GM23338 (cell line): ENCODE measurements at regions not wholly inside any gene's neighbourhood (a gene's known extent, or its start where the extent isn't known, plus 50 kb on each side); places are given as distances from the start of the nearest gene placed in this dataset.

Source experiments
- ATAC-seq: fragments of 200-7000 bp; cut with Tn5 transposase; 3 replicates; pipeline ENCODE4 v1.9.1; 2020
- DNase-seq: peaks from one replicate; pipeline ENCODE4 v3.0.0-alpha.2; 2015; ENCODE audit warnings: low spot score
- H2AFZ ChIP-seq: fragments of 200-600 bp; sonication (generic); 2 replicates; pipeline ENCODE4 v1.8.0; 2016; ENCODE audit warnings: antibody characterized with exemption, mild to moderate bottlenecking, moderate library complexity
- H3F3A ChIP-seq: fragments of 200-600 bp; sonication (generic); replicated peaks from 2 replicates; pipeline ENCODE4 v1.8.0; 2017; ENCODE audit warnings: antibody characterized with exemption, mixed run types, low read depth
- H3K27ac ChIP-seq: fragments of 200-600 bp; sonication (generic); 2 replicates; pipeline ENCODE4 v1.6.1; 2016; ENCODE audit warnings: low read depth
- H3K27me3 ChIP-seq: fragments of 200-600 bp; sonication (generic); 2 replicates; pipeline ENCODE4 v1.8.0; 2016; ENCODE audit warnings: mild to moderate bottlenecking, mixed run types, moderate library complexity; ENCODE audit not compliant: insufficient read depth
- H3K36me3 ChIP-seq: fragments of 200-600 bp; sonication (generic); 2 replicates; pipeline ENCODE4 v1.8.0; 2016; ENCODE audit warnings: mild to moderate bottlenecking; ENCODE audit not compliant: insufficient read depth
- H3K4me1 ChIP-seq: fragments of 200-600 bp; sonication (generic); 2 replicates; pipeline ENCODE4 v1.8.0; 2016; ENCODE audit warnings: mild to moderate bottlenecking, moderate library complexity; ENCODE audit not compliant: insufficient read depth
- H3K4me2 ChIP-seq: fragments of 200-600 bp; sonication (generic); 2 replicates; pipeline ENCODE4 v1.7.1; 2017; ENCODE audit warnings: mixed run types
- H3K4me3 ChIP-seq: fragments of 200-600 bp; sonication (generic); 2 replicates; pipeline ENCODE4 v1.6.1; 2016; ENCODE audit warnings: mixed run types
- H3K79me2 ChIP-seq: fragments of 200-600 bp; sonication (generic); replicated peaks from 2 replicates; pipeline ENCODE4 v1.8.0; 2017; ENCODE audit warnings: mild to moderate bottlenecking; ENCODE audit not compliant: insufficient read depth
- H3K9me2 ChIP-seq: fragments of 200-600 bp; sonication (generic); 2 replicates; pipeline ENCODE4 v1.8.0; 2017; ENCODE audit not compliant: insufficient read depth
- H4K20me1 ChIP-seq: fragments of 200-600 bp; sonication (generic); replicated peaks from 2 replicates; pipeline ENCODE4 v1.8.0; 2017; ENCODE audit warnings: mild to moderate bottlenecking; ENCODE audit not compliant: insufficient read depth
- H3K27ac Mint-ChIP-seq: 2 replicates; pipeline ENCODE4 v1.8.0; 2020; ENCODE audit warnings: inconsistent platforms, mild to moderate bottlenecking, moderate library complexity, mixed read lengths
- H3K27me3 Mint-ChIP-seq: 3 replicates; pipeline ENCODE4 v1.8.0; 2022; ENCODE audit warnings: low read depth, mild to moderate bottlenecking, moderate library complexity, mixed read lengths, inconsistent platforms; ENCODE audit not compliant: insufficient read depth, poor library complexity
- H3K36me3 Mint-ChIP-seq: 3 replicates; pipeline ENCODE4 v1.8.0; 2021; ENCODE audit warnings: low read depth, mild to moderate bottlenecking, inconsistent platforms, moderate library complexity, mixed read lengths
- H3K4me1 Mint-ChIP-seq: 3 replicates; pipeline ENCODE4 v1.8.0; 2020; ENCODE audit warnings: mild to moderate bottlenecking, inconsistent platforms, mixed read lengths
- H3K4me3 Mint-ChIP-seq: 3 replicates; pipeline ENCODE4 v1.8.0; 2021; ENCODE audit warnings: moderate library complexity, mild to moderate bottlenecking, inconsistent platforms, mixed read lengths
- H3K9me3 Mint-ChIP-seq: 3 replicates; pipeline ENCODE4 v1.8.0; 2020; ENCODE audit warnings: moderate library complexity, mild to moderate bottlenecking, inconsistent platforms, mixed read lengths
- CREB1 ChIP-seq: fragments of 250-450 bp; sonication (Bioruptor Pico); IDR thresholded peaks from 2 replicates; pipeline ENCODE4 v1.5.0; 2020; ENCODE audit warnings: low read depth, mild to moderate bottlenecking, moderate library complexity
- ETS1 ChIP-seq: IDR thresholded peaks from 2 replicates; pipeline ENCODE4 v1.6.1; 2016; ENCODE audit warnings: antibody characterized with exemption
- EZH2 ChIP-seq: fragments of 200-600 bp; sonication (generic); IDR thresholded peaks from one replicate; pipeline ENCODE4 v1.8.0; 2017; ENCODE audit warnings: antibody characterized with exemption, mild to moderate bottlenecking, low read depth; ENCODE audit not compliant: unreplicated experiment
- EZH2phosphoT487 ChIP-seq: fragments of 200-600 bp; sonication (generic); IDR thresholded peaks from one replicate; pipeline ENCODE4 v1.8.1; 2018; ENCODE audit warnings: antibody characterized with exemption; ENCODE audit not compliant: unreplicated experiment
- NANOG ChIP-seq: IDR thresholded peaks from 2 replicates; pipeline ENCODE4 v1.6.1; 2016; ENCODE audit warnings: antibody characterized with exemption, borderline replicate concordance
- POLR2AphosphoS5 ChIP-seq: IDR thresholded peaks from 2 replicates; pipeline ENCODE4 v1.6.1; 2016; ENCODE audit warnings: antibody characterized with exemption, low read depth
- STAT1 ChIP-seq: IDR thresholded peaks from one replicate; pipeline ENCODE4 v1.6.1; 2016; ENCODE audit warnings: antibody characterized with exemption; ENCODE audit not compliant: unreplicated experiment
- ZNF114 ChIP-seq: fragments of 250-450 bp; sonication (Bioruptor Pico); IDR thresholded peaks from 2 replicates; pipeline ENCODE4 v1.5.0; 2020; ENCODE audit warnings: mild to moderate bottlenecking, moderate library complexity
- ZNF462 ChIP-seq: fragments of 250-450 bp; sonication (Bioruptor Pico); IDR thresholded peaks from 2 replicates; pipeline ENCODE4 v1.5.0; 2020; ENCODE audit warnings: mild to moderate bottlenecking, moderate library complexity
- TF ChIP-seq, protein P1 (sequence below), 2 experiments: fragments of 200-600 bp in 1 of 2; sonication (generic) in 1 of 2; conservative IDR thresholded peaks; 2 replicates each; pipeline versions ENCODE4 v1.5.1 to v1.6.1; 2016 to 2017; ENCODE audit warnings: antibody characterized with exemption in 2 of 2, low read depth in 2 of 2, mild to moderate bottlenecking in 2 of 2, moderate library complexity in 1 of 2

DNA sequence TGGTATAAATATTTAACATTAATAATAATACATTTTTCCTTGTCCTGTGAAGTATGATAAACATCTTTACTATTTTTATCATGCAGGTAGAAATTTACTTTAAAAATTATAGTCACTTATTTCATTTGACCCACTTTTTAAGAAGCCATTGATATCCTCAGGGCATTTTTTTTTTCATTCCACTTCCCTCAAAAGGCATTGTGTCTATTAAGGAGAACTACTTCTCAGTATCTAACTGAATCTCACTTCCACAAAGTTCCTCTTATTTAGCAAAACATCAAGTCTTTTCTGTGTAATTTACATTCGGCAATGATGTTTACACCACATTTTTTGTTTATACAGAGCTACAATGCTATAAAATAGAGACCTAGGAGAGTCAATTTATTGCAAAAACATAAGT is 388.2 kb upstream of the AKR1E2 start:
- no peaks in the 10 kb centered on the region for H4K20me1 ChIP-seq
- H3K27me3 ChIP-seq: no peaks in the 10 kb centered on the region
- TF ChIP-seq ETS1 (no peak), CREB1 (CRISPR knock-in tag) (no peak), ZNF462 (CRISPR knock-in tag) (no peak), POLR2AphosphoS5 (no peak), EZH2phosphoT487 (no peak), EZH2 (no peak)
- Mint-ChIP-seq H3K9me3 (no peaks in the 10 kb centered on the region), H3K27me3 (peaks cover 6% of the 10 kb centered on the region), H3K36me3 (no peaks in the 10 kb centered on the region), H3K4me1 (no peaks in the 10 kb centered on the region), H3K4me3 (no peak overlapping the region), H3K27ac (no peak overlapping the region)
- no peak overlapping the region for H3K4me2 ChIP-seq
- no peaks in the 10 kb centered on the region for H3K9me2 ChIP-seq
- no peak overlapping the region for H3K4me3 ChIP-seq
- DNase-seq: no peak
- H3F3A ChIP-seq: no peaks in the 10 kb centered on the region
- ATAC-seq: no peak
- no peak overlapping the region for H2AFZ ChIP-seq
- H3K4me1 ChIP-seq: no peaks in the 10 kb centered on the region
- no peaks in the 10 kb centered on the region for H3K79me2 ChIP-seq
- H3K27ac ChIP-seq: no peak overlapping the region
- no peaks in the 10 kb centered on the region for H3K36me3 ChIP-seq

- no peaks in the 10 kb centered on the region for H3F3A ChIP-seq
- no peaks in the 10 kb centered on the region for H3K4me1 ChIP-seq
- H2AFZ ChIP-seq: no peak overlapping the region
- Mint-ChIP-seq H3K4me1 (no peaks in the 10 kb centered on the region), H3K4me3 (no peak overlapping the region), H3K9me3 (no peaks in the 10 kb centered on the region), H3K36me3 (no peaks in the 10 kb centered on the region), H3K27me3 (peaks cover 6% of the 10 kb centered on the region), H3K27ac (no peak overlapping the region)
- no peaks in the 10 kb centered on the region for H3K9me2 ChIP-seq
- no peak overlapping the region for H3K27ac ChIP-seq
- H3K36me3 ChIP-seq: no peaks in the 10 kb centered on the region
- H3K4me2 ChIP-seq: no peak overlapping the region
- no peaks in the 10 kb centered on the region for H4K20me1 ChIP-seq
- DNase-seq (no peak), ATAC-seq (no peak)
- no peak overlapping the region for H3K4me3 ChIP-seq
- no peaks in the 10 kb centered on the region for H3K27me3 ChIP-seq
- no peaks in the 10 kb centered on the region for H3K79me2 ChIP-seq
- no peak for TF ChIP-seq STAT1
- TF ChIP-seq NANOG: no peak
- no peak for TF ChIP-seq EZH2phosphoT487
- TF ChIP-seq POLR2AphosphoS5: no peak
- TF ChIP-seq, protein P1, sequence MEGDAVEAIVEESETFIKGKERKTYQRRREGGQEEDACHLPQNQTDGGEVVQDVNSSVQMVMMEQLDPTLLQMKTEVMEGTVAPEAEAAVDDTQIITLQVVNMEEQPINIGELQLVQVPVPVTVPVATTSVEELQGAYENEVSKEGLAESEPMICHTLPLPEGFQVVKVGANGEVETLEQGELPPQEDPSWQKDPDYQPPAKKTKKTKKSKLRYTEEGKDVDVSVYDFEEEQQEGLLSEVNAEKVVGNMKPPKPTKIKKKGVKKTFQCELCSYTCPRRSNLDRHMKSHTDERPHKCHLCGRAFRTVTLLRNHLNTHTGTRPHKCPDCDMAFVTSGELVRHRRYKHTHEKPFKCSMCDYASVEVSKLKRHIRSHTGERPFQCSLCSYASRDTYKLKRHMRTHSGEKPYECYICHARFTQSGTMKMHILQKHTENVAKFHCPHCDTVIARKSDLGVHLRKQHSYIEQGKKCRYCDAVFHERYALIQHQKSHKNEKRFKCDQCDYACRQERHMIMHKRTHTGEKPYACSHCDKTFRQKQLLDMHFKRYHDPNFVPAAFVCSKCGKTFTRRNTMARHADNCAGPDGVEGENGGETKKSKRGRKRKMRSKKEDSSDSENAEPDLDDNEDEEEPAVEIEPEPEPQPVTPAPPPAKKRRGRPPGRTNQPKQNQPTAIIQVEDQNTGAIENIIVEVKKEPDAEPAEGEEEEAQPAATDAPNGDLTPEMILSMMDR (conservative IDR thresholded peaks at IDR 0.05; ENCODE audit: low read depth in 2 of 2): no peak
- TF ChIP-seq ZNF114 (CRISPR knock-in tag): no peak
- TF ChIP-seq EZH2: no peak
- TF ChIP-seq CREB1 (CRISPR knock-in tag): no peak
These were observed 388.9 kb upstream of the AKR1E2 start for GRCh38 chr10:4437061-4437460.
